ENCODE measurements at regions not wholly inside any gene's neighbourhood (a gene's known extent, or its start where the extent isn't known, plus 50 kb on each side); places are given as distances from the start of the nearest gene placed in this dataset.

DNA sequence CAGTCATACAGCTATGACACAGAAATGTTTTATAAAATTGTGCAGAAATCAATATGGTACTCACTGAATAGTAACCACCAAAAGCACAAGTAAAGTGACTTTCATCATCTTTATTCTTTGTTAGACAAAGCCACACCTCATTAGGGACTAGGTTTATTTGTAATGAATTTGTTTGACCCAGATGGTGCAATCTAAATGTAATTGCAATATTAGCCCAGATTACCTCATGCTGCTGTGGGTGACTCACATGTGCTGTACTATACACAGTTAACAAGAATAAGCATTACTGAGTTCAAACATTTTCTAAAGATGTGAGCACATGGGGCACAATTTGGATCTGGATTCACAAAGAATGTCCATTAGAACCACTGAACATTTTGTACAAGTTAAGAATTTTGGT is 759.3 kb upstream of the TYRP1 start:
- H3K27ac ChIP-seq: no peak overlapping the region
- TF ChIP-seq, protein P1, sequence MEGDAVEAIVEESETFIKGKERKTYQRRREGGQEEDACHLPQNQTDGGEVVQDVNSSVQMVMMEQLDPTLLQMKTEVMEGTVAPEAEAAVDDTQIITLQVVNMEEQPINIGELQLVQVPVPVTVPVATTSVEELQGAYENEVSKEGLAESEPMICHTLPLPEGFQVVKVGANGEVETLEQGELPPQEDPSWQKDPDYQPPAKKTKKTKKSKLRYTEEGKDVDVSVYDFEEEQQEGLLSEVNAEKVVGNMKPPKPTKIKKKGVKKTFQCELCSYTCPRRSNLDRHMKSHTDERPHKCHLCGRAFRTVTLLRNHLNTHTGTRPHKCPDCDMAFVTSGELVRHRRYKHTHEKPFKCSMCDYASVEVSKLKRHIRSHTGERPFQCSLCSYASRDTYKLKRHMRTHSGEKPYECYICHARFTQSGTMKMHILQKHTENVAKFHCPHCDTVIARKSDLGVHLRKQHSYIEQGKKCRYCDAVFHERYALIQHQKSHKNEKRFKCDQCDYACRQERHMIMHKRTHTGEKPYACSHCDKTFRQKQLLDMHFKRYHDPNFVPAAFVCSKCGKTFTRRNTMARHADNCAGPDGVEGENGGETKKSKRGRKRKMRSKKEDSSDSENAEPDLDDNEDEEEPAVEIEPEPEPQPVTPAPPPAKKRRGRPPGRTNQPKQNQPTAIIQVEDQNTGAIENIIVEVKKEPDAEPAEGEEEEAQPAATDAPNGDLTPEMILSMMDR (conservative IDR thresholded peaks at IDR 0.05): no peak

DNA sequence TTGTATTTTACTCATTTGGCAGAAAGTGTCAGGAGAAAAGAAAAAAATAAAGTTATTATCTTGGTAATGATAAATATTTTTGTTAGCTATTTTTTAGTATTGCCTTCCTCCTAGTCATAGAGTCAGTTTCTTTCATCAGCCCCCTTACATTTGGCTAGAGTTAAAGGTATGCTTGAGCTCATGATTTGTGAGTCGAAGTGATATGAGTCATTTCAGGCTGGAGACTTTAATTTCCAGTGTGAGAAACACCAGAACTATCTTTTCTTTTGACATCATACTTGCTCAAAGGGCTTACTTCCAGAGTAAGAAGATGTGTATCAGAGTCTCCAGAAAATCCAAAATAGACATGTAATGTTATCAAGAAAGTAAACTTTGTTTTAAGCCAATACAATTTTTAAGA is 746.7 kb upstream of the TYRP1 start:
- H3K27ac ChIP-seq: no peak overlapping the region
- TF ChIP-seq, protein P1 (conservative IDR thresholded peaks at IDR 0.05): no peak

DNA sequence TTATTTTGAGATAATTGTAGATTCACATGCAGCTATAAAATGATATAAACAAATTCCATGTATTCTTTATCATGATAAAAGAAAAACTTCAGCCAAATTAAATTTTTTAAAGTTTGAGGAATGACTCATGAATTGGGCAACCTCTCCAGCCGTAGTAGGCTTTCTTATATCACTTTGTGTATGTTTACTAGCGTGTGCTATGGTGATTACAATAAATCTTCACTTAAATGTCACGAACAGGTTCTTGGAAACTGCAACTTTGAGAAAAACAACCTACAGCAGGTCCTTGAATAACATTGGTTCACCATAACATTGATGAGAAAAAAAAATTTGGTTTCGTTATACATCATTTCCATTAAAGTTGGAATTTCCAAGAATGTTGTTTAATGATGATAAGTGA is 730.9 kb upstream of the TYRP1 start:
- TF ChIP-seq, protein P1 (conservative IDR thresholded peaks at IDR 0.05): no peak

DNA sequence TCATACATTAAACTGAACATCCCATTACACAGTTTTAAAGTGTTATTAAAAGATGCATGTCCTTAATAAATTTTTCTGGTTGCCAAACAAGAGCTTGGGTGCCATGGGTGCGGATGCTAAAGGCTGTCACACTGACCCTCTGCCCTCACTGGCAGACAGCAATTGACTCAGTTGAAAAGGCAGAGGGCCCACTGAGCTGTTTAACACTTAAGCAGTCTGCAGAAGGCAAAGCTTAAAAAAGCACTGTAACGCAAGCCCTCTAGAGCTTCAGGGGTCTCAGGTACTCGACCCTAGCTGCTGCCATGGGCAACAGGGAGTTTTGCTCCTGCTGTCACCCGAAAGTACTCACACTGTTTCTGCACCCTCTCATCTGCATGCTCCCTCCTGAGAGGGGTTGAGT is 726.4 kb upstream of the TYRP1 start:
- no peak overlapping the region for H3K27ac ChIP-seq
- TF ChIP-seq, protein P1 (conservative IDR thresholded peaks at IDR 0.05): no peak

More for the DNA sequence above, 730.9 kb upstream of the TYRP1 start:
- H3K27ac ChIP-seq: no peak overlapping the region

DNA sequence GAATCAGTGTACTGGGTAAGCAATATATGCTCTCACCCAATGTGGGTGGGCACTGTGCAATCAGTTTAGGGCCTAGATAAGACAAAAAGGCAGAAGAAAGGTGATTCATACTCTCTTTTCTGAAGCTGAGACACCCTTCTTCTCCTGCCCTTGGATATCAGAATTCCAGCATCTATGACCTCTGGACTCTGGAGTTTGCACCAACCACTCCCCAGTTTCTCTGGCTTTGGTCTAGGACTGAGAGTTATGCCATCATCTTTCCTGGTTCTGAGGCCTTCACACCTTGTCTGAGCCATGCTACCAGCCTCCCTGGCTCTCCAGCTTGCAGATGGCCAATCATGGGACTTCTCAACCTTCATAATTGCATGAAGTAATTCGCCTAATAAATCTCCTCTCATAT is 724.6 kb upstream of the TYRP1 start:
- H3K27ac ChIP-seq: no peak overlapping the region
- TF ChIP-seq, protein P1 (conservative IDR thresholded peaks at IDR 0.05): no peak

DNA sequence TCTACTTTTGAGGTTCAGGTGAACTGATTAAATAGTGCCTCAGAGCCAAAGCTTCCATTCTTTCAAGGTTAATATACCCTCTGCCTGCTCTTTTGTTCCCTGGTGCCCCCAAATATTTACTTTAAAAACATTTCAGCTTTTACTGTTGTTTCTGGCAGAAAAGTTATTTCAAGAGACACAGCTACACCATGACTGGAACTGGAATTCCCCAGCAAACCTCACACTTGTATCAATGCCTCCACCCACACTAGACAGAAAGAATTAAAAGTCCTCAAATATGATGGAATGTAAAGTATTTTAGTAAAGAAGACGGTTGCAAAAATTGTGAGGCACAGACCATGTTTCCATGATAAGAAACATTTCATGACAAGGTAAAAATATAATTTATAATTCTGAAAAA is 720.2 kb upstream of the TYRP1 start:
- TF ChIP-seq, protein P1 (conservative IDR thresholded peaks at IDR 0.05): no peak
- H3K27ac ChIP-seq: no peak overlapping the region

DNA sequence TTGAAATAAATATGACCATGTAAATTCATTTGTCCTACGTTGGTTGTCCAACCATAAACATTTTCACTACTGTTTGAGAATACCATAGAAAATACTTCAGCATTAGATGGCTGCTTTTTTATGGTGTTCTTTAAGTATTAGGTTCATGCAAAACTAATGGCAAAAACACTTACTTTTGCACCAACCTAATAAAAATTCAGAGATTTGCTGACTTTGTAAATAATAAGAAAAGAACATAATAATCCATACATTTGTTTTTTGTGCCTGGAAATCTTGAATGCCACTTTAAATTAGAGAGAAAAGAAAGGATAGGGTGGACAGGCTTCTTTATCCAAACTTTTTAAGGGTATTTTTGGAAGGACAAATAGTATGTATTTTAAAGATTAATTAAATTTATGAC is 719.7 kb upstream of the TYRP1 start:
- H3K27ac ChIP-seq: no peak overlapping the region
- TF ChIP-seq, protein P1 (conservative IDR thresholded peaks at IDR 0.05): no peak

DNA sequence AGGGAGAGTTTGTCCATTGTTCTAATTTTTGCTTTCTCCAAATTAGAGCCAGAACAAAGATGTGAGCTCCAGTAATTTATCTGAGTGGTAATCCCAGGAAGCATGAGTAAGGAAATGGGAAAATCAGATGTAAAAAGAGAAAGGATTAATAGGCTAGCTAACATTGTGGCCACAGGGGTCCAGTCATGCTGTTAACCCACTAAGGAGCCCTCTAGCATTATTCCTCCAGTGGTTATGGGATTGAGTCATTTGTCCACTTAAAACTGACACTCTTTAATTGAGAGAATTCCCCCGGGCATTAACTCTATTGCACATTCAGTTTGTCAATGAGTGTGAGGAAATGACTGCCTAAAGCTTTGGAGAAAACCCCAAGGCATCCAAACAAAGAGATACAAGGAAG is 700.3 kb upstream of the TYRP1 start:
- TF ChIP-seq, protein P1 (conservative IDR thresholded peaks at IDR 0.05): no peak
- no peak overlapping the region for H3K27ac ChIP-seq

Measured in VCaP (cell line).